HCT116 (cell line): ENCODE measurements at regions not wholly inside any gene's neighbourhood (a gene's known extent, or its start where the extent isn't known, plus 50 kb on each side); places are given as distances from the start of the nearest gene placed in this dataset.

ENCODE experiments used
- ATAC-seq: fragments of 200-7000 bp; cut with Tn5 transposase; 2 replicates; pipeline ENCODE4 v1.9.1; 2020; ENCODE audit warnings: mild to moderate bottlenecking, moderate library complexity
- BruUV-seq: library from RNA; stranded (reverse); fragments of 400-500 nt; replicated peaks from 2 replicates; lab custom pipeline; 2021; lab: Mats Ljungman, UMichigan
- CTCF ChIA-PET: fragments of 300-600 bp; sonication (Branson Sonifier 250); formaldehyde crosslinking; loops from one replicate; lab custom pipeline; 2021; ENCODE audit warnings: antibody characterized with exemption; lab: Charles Lee
- POLR2A ChIA-PET: fragments of 300-600, 350-600 bp; sonication (Branson Sonifier 250); formaldehyde crosslinking; loops from one replicate; lab custom pipeline; 2021; ENCODE audit warnings: antibody characterized with exemption; lab: Charles Lee
- RAD21 ChIA-PET, 2 experiments: fragments of 300-600 bp; sonication (Branson Sonifier 250); formaldehyde crosslinking; loops; one replicate each; lab custom pipeline; 2023; ENCODE audit warnings: low total read pairs in 2 of 2; ENCODE audit not compliant: uncharacterized antibody in 2 of 2, unreplicated experiment in 2 of 2, low non-redundant PET in 1 of 2; lab: Charles Lee
- DNase-seq: peaks from one replicate; pipeline ENCODE4 v3.0.0-alpha.2; 2010; ENCODE audit warnings: low read depth, low spot score
- H2AFZ ChIP-seq: fragments of 200-600 bp; shearing (Covaris generic), sonication (generic); 2 replicates; pipeline ENCODE4 v1.6.1; 2017; ENCODE audit warnings: low read depth, mixed run types, mixed read lengths, antibody characterized with exemption, low read length; ENCODE audit not compliant: poor library complexity, severe bottlenecking
- H3K27ac ChIP-seq: 2 replicates; pipeline ENCODE4 v1.5.1; 2012; ENCODE audit warnings: low read depth, low read length
- H3K27me3 ChIP-seq: fragments of 200-600 bp; sonication (generic); 2 replicates; pipeline ENCODE4 v1.6.1; 2016; ENCODE audit warnings: mixed run types, low read length, mixed read lengths; ENCODE audit not compliant: insufficient read depth
- H3K36me3 ChIP-seq, 2 experiments: fragments of 200-500 bp in 1 of 2; fragments of 200-600 bp in 1 of 2; sonication (Bioruptor generic) in 1 of 2; sonication (generic) in 1 of 2; 2 replicates each; pipeline versions ENCODE4 v1.5.1 to v1.6.1; 2014 to 2016; ENCODE audit warnings: low read length in 2 of 2, inconsistent platforms in 1 of 2, mixed read lengths in 1 of 2, mixed run types in 1 of 2; ENCODE audit not compliant: insufficient read depth in 2 of 2, control insufficient read depth in 1 of 2
- H3K4me1 ChIP-seq, 2 experiments: fragments of 200-600 bp in 1 of 2; sonication (generic) in 1 of 2; 2 replicates each; pipeline versions ENCODE4 v1.5.1 to v1.6.1; 2012 to 2017; ENCODE audit warnings: low read length in 2 of 2, inconsistent platforms in 1 of 2, mild to moderate bottlenecking in 1 of 2, mixed read lengths in 1 of 2, mixed run types in 1 of 2, moderate library complexity in 1 of 2; ENCODE audit not compliant: insufficient read depth in 2 of 2, control insufficient read depth in 1 of 2
- H3K4me2 ChIP-seq: fragments of 200-600 bp; sonication (generic); 2 replicates; pipeline ENCODE4 v1.6.1; 2017; ENCODE audit warnings: mixed run types, low read length, mixed read lengths
- H3K4me3 ChIP-seq, 2 experiments: fragments of 200-600 bp in 1 of 2; sonication (generic) in 1 of 2; replicated peaks in 1 of 2; 2 replicates each; pipeline ENCODE4 v1.5.1; 2011 to 2016; ENCODE audit warnings: low read length in 2 of 2, control low read depth in 1 of 2, low read depth in 1 of 2, mild to moderate bottlenecking in 1 of 2, mixed read lengths in 1 of 2, mixed run types in 1 of 2
- H3K79me2 ChIP-seq: fragments of 200-600 bp; sonication (generic); 2 replicates; pipeline ENCODE4 v1.6.1; 2017; ENCODE audit warnings: mild to moderate bottlenecking, mixed run types, low read length, moderate library complexity, mixed read lengths; ENCODE audit not compliant: insufficient read depth
- H3K9ac ChIP-seq: fragments of 200-600 bp; sonication (generic); 2 replicates; pipeline ENCODE4 v1.6.1; 2016; ENCODE audit warnings: low read length, mixed read lengths
- H3K9me2 ChIP-seq: fragments of 200-600 bp; sonication (generic), shearing (Covaris generic); 2 replicates; pipeline ENCODE4 v1.6.1; 2017; ENCODE audit warnings: mixed run types, mild to moderate bottlenecking, moderate library complexity; ENCODE audit not compliant: insufficient read depth
- H3K9me3 ChIP-seq, 2 experiments: fragments of 200-500 bp in 1 of 2; fragments of 200-600 bp in 1 of 2; sonication (Bioruptor generic) in 1 of 2; sonication (generic) in 1 of 2; 2 replicates each; pipeline ENCODE4 v1.6.1; 2014 to 2017; ENCODE audit warnings: low read length in 2 of 2, mixed read lengths in 2 of 2, inconsistent platforms in 1 of 2, low read depth in 1 of 2, mild to moderate bottlenecking in 1 of 2, mixed run types in 1 of 2, moderate library complexity in 1 of 2; ENCODE audit not compliant: control insufficient read depth in 1 of 2, insufficient read depth in 1 of 2
- H4K20me1 ChIP-seq: fragments of 200-600 bp; sonication (generic), shearing (Covaris generic); 2 replicates; pipeline ENCODE4 v1.6.1; 2017; ENCODE audit warnings: mixed run types, mild to moderate bottlenecking, moderate library complexity; ENCODE audit not compliant: insufficient read depth
- CEBPB ChIP-seq: IDR thresholded peaks from 2 replicates; pipeline ENCODE4 v1.6.1; 2012; ENCODE audit warnings: low read depth
- CTCF ChIP-seq, 3 experiments: fragments of 200-600 bp in 1 of 3; sonication (generic) in 1 of 3; IDR thresholded peaks in 2 of 3; conservative IDR thresholded peaks in 1 of 3; 2 replicates each; pipeline ENCODE4 v1.5.1; 2012 to 2017; ENCODE audit warnings: low read depth in 2 of 3, low read length in 2 of 3, antibody characterized with exemption in 1 of 3, borderline replicate concordance in 1 of 3, control low read depth in 1 of 3, mild to moderate bottlenecking in 1 of 3, mixed read lengths in 1 of 3, mixed run types in 1 of 3, moderate library complexity in 1 of 3; ENCODE audit not compliant: insufficient read depth in 1 of 3
- ELF1 ChIP-seq: IDR thresholded peaks from 2 replicates; pipeline ENCODE4 v1.6.1; 2012; ENCODE audit warnings: low read depth, borderline replicate concordance
- EZH2phosphoT487 ChIP-seq: fragments of 200-600 bp; IDR thresholded peaks from 2 replicates; pipeline ENCODE4 v1.6.1; 2018; ENCODE audit warnings: antibody characterized with exemption, borderline replicate concordance
- JUND ChIP-seq: IDR thresholded peaks from 2 replicates; pipeline ENCODE4 v1.6.1; 2012
- POLR2AphosphoS5 ChIP-seq: IDR thresholded peaks from 2 replicates; pipeline ENCODE4 v1.6.1; 2011; ENCODE audit warnings: mild to moderate bottlenecking, low read depth, low read length, moderate library complexity
- SRF ChIP-seq: IDR thresholded peaks from 2 replicates; pipeline ENCODE4 v1.6.1; 2012; ENCODE audit warnings: low read depth
- ZFX ChIP-seq: fragments of 450-650 bp; IDR thresholded peaks from 2 replicates; pipeline ENCODE4 v1.6.1; 2017
- ZNF274 ChIP-seq: fragments of 200-500 bp; sonication (Bioruptor generic); IDR thresholded peaks from 2 replicates; pipeline ENCODE4 v1.6.1; 2014; ENCODE audit warnings: mild to moderate bottlenecking, low read depth, low read length, inconsistent platforms
- intact Hi-C: fragments of 100-400 bp; cut with micrococcal nuclease; formaldehyde crosslinking; loops from 2 replicates; pipeline ENCODE4 v1.10.0; 2022
- TF ChIP-seq, protein P1 (sequence below): IDR thresholded peaks from 2 replicates; pipeline ENCODE4 v1.6.1; 2012

GRCh38 chr19:27674701-27675100, 1538.2 kb downstream of the UQCRFS1 start:
- no TSS peak for BruUV-seq
- RAD21 ChIA-PET = no interaction called here
- TF ChIP-seq EZH2phosphoT487 (no peak), ZNF274 (no peak), ZFX (no peak), JUND (no peak), CTCF (IDR thresholded peaks at IDR 0.05 in 2 of 3, conservative IDR thresholded peaks at IDR 0.05 in 1 of 3; ENCODE audit: borderline replicate concordance in 1 of 3, insufficient read depth in 1 of 3, low read depth in 2 of 3, low read length in 2 of 3) (no peak), CEBPB (no peak), POLR2AphosphoS5 (no peak), ELF1 (no peak), SRF (no peak)
- TF ChIP-seq, protein P1, sequence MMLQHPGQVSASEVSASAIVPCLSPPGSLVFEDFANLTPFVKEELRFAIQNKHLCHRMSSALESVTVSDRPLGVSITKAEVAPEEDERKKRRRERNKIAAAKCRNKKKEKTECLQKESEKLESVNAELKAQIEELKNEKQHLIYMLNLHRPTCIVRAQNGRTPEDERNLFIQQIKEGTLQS = no peak
- TF ChIP-seq, all 23 proteins: peak for 0
- Histone ChIP-seq H3K9ac (no peak overlapping the region), H3K79me2 (no peaks in the 10 kb centered on the region), H4K20me1 (no peaks in the 10 kb centered on the region), H3K4me1 (no peaks in the 10 kb centered on the region), H3K4me2 (no peak overlapping the region), H3K9me3 (peaks cover 0 to 8% of the 10 kb centered on the region in 2 experiments; a peak in 2 of 4 replicates), H3K9me2 (no peaks in the 10 kb centered on the region), H3K36me3 (no peaks in the 10 kb centered on the region), H2AFZ (no peak overlapping the region), H3K27me3 (no peaks in the 10 kb centered on the region), H3K4me3 (no peak overlapping the region), H3K27ac (no peak overlapping the region)
- DNase-seq (no peak), ATAC-seq (no peak)
- POLR2A ChIA-PET = no interaction called here
- CTCF ChIA-PET = no interaction called here
- intact Hi-C loops = no loop called here
